Dedifferentiated amniotic fluid mesenchymal stem cell (primary cell): ENCODE measurements at regions not wholly inside any gene's neighbourhood (a gene's known extent, or its start where the extent isn't known, plus 50 kb on each side); places are given as distances from the start of the nearest gene placed in this dataset.
"Not testable (repeated sequence)": the region's sequence is repeated elsewhere in the genome, so short reads cannot be mapped to it uniquely, and the experiment has no call there.

Experiments
- DNase-seq: peaks from one replicate; pipeline ENCODE4 v3.0.0-alpha.2; 2016; ENCODE audit errors: extremely low spot score

DNA sequence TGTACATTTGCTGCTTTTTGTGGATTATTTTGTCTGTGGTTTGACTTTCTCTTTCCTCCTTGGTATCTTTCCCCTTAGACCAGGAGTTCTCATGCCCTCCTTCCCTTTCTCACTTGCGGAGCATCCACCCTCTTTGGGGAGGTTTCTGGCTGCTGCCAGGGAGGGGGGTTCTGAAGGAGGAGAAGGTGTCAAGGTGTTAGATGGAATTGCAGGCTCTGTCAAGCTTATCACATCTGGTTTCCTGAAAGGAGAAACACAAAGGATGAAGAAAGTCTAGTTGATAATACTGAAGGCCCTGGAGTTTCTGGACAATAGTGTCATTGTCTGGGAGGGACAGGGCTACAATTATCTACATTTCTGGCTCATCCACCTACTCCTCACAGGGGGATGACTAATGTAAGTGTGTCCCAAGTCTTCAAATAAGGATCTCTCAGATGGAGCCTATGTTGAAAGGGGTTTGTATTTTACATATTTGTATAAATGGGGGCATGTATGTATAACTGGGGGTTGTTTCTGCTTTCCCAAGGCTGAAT lies 217.3 kb upstream of the CCDC196 start:
- no peak for DNase-seq

DNA sequence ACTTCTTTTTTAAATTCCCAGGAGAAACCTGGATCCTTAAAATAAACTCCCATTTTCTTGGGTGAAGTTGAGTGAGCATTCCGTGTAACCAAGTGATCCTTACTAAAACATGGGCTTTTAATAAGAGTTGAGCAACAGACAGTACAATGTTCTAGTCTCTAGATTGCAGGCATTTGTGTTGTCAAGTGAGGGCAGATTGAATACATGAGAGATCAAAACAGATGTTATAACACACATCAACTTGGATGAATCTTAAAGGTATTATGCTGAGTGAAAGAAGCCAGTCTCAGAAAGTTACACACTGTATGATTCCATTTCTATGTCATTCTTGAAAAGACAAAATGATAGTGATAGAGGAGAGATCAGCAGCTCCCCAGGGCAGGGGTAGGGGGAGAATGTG lies 213.9 kb upstream of the CCDC196 start:
- DNase-seq = no peak

DNA sequence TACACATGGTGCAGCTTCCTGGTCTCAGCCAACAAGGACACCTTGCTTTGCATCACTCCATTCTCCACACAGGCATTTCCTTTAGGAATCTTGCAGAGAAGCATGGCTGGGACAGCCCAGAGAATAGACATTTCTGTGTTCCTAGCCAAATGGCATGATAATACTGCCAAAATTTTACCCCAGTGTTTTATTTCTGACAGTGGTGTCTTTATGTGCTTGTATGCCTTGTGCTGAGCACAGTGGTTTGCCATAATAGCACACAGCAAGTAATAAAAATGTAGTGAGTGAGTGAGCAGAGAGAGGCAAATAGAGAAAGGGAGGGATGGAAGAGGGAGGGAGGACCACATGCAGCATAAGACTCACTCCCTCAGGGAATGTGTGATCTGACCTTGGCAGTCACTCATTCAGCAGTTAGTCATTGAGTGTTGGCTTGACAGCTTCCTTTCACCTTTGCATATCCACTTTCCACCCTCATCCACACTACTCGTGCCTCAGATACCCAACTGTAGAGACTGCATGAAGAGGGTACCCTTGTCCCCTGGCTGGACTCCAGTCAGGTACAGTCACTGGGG lies 212.8 kb upstream of the CCDC196 start:
- DNase-seq = no peak

DNA sequence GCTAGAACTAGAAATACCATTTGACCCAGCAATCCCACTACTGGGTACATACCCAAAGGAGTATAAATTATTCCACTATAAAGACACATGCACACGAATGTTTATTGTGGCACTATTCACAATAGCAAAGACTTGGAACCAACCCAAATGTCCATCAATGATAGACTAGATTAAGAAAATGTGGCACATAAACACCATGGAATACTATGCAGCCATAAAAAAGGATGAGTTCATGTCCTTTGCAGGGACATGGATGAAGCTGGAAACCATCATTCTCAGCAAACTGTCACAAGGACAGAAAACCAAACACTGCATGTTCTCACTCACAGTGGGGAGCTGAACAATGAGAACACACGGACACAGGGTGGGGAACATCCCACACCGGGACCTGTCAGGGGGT lies 207.8 kb upstream of the CCDC196 start:
- not testable (repeated sequence) for DNase-seq

DNA sequence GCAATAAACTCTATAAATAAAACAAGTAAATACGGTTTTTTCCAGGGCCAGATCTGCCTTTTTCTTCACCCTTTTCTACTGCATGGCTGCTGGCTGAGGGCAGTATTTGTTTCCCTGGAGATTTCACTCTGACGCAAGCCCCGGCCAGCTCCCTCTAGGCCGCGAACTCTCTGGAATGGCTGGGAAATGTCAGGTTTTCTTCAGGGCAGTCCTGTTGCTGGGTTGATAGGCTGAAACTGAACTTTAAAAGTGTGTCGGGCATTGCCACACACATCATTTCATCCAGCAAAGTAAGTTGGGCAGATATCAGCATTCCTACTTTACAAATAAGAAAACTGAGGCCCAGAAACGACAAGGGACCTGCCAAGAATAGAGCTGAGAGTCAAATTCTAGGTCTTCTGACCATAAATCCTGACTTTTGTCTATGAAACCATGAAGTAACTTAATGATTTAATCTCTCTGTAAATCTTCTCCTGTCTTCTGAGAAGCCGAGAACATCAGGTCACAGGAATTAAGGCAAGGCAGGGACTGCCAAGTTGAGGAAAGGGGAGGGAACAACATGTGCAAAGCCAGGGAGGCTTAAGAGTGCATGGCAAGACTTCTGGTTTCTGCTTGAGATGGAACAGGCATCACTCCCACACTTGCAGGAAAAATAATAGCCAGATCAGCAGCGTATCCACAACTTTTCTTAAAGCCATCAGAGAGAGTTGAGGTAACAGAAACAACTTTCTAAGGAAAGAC lies 205.0 kb upstream of the CCDC196 start:
- no peak for DNase-seq

DNA sequence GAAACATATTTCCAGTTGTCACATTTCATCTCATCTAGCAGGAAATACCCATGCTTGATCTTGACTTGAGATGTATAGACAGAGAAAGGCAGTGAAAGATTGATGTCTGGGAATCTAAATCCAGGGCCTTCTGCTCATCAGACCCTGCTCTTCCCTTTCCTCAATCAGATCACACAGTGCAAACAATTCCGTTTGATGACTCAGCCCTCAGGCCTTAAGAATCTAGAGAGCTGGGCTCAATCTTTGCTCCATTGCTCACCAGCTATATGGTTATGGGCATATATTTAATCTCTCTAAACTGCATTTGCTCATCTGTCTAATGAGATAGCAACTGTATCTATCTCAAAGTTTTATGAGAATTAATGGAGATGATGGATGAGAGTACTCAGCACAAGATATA lies 201.8 kb upstream of the CCDC196 start:
- no peak for DNase-seq

DNA sequence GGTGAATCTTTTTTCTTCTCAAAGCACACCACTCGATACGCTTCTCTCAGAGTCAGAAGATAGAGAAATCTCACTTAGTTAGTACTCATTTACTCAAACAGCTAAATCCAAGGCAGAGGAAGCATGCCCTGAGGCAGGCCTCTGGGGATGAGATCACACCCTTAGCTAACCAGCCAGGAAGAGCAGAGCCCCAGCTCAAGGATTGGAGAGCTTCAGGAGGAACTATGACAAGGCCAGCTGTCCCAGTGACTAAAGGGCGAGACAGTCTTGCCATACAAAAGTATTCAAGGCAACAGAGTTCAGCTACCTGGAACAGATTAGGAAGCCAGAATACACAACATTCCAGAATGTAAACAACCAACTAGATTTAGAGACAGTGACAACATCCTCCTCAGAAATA lies 197.7 kb upstream of the CCDC196 start:
- DNase-seq = no peak

DNA sequence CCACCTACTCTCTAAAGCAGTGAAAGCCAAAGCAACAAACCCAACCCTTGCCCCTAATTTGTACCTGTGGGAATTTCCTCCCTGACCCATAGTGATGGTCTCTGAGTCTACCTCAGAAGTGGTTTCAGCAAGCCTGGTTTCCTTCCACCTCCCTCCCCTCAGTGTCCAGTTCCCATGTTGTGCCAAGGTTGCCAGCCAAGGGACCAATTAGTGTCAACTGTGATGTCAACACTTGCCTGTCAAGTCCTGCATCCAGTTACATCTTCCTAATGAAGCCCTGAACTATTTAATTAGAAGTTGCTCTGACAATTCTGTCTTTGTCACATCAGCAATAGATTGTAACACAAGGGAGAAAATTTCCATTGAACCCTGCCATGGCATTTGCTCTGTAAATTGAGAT lies 194.4 kb upstream of the CCDC196 start:
- no peak for DNase-seq

DNA sequence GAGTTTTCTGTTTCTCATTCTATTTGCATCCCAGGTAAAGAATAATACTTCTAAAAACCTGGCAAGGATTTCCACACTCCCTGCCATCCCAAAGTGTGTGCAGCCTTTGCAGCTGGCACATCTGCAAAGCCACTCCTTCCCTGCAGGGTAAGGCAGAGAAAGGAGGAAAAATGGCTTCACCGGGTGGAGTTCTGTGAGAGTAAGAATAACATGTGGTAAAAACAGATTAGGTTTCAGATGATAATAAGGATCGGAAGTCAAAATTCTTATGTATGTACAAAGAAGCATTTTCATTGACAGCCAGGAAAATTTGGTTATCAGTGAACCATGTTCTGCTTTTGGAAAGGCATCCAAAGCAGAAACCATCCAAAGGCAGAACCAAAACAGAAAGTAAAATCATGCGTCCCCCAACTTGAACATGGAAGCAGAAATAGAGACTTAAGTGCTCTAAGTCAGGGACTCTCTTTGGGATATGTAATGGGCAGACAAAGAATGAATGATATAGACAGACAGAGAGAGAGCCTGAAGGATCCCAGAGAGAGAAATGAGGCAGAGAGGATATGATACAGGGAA lies 192.6 kb upstream of the CCDC196 start:
- no peak for DNase-seq

DNA sequence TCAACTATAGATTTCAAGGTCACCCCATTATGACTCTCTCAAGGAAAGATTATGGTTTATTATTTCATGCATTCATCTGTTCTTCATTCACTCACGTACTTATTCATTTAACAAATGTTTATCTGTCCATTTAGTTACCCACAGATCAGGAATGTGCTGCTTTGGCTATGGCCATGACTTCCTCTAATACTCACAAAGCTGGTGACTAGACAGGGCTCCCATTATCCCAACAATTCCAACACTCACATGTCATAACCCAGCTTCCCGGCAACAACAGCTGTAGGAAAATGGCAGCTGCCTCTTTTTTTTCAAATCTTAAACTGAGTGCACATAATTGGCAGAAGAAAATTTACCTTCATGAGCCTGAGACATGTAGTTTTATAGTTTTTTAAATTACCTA lies 190.8 kb upstream of the CCDC196 start:
- no peak for DNase-seq

DNA sequence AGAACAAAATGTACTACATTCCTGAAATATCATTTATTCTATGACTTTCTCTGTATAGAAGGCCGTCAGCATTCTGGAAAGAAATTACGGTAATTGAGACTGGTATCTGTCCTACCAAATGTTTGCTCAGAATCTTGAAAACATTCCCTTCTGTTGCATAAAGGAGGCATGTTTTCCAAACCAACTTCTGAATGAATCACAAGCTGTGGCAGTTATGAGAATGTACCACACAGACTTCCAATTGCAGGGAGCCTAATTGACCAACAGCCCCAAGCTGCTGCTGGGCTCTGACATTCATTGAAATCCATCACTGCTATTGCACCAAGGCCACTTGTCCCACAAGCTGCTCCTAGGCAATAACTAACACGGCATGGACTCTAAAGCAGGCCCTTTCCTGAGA lies 185.3 kb upstream of the CCDC196 start:
- DNase-seq = no peak

DNA sequence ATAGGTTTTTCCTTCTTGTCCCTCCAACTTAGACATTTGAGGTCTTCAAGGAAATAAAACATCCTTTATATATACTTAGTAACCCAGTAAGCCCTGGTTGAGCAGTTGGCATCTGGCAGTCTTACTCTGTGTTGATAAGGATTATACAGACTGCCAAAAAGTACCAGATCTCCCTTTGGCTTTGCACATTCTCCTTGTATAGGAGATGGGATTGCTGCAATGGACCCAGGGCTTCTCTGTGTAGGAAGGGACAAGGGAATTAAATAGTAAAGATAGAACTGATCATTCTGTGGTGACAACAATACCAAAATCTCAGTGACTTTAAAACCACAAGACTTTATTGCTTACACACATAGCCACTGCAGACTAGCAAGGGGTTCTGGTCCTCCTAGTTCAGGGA lies 180.1 kb upstream of the CCDC196 start:
- no peak for DNase-seq

DNA sequence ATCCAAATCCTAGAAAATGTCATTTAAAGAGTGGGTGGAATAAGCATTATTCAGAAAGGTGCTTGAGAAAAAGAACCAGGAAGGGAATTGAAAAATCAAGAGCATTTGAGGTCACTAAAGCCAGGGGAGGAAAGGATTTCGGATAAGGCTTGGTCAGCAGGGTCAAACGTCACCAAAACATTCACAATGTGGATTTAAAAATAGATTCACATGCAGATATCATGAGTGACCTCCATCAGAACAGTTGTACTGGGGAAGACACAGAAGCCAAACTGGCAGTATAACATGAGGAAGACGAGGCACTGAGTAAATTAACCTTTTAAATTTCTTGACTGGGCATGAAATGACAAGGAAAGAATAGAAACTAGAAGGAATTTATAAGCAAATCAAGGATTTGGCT lies 175.1 kb upstream of the CCDC196 start:
- DNase-seq = no peak

DNA sequence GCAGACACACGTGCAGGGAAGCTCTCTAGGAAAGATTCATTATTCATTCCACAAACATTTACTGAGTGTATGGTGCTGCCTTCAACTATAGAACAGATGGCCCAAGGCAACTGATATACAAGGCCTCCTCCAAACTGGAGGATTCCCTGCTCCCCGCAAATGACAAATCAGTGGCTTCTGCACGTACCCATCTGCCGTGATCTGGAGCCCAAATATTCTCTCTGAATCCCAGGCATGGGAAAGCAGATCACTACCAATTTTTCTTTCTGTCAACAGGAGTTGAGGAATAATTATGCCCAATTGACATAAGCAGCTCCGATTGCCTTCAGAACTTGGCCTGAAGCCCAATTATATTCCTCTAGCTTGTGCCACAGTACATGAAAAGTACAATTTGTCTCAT lies 174.2 kb upstream of the CCDC196 start:
- no peak for DNase-seq

DNA sequence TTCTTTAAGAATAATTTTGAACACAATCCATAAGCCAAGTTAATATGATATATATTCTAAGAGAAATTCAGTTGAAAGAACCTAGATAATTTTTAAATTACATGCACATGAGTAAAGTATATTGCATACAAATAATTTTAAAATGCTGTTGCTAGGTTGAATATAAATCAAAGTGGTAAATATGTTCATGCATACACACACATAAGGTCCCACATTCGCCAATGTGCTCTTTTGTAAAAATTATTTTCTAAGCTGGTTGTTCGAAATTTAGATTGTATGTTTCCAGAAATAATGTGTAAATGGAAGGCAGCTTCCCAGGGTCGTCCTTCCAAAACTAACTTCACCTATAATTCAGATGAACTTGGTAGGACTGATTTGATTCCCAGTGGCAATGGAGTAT lies 173.7 kb upstream of the CCDC196 start:
- DNase-seq = no peak

DNA sequence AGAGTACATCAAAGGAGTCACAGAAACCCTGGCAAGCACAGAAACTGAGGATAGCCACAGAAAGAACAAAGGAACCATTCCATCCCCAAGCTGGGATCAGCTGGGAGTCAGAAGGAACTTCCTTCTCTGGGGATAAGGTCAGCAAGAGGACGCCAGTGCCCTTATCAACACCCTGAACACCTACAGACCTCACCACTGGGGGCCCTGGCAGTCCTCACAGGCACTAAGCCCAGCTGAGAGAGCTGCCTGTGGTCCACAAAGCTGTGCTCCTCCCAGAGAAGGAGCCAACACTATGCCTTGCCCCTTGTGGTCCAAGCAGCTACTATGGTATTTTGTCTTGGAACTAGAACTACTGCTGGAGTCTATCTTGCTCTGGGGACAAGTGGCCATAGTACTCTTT lies 171.1 kb upstream of the CCDC196 start:
- no peak for DNase-seq

DNA sequence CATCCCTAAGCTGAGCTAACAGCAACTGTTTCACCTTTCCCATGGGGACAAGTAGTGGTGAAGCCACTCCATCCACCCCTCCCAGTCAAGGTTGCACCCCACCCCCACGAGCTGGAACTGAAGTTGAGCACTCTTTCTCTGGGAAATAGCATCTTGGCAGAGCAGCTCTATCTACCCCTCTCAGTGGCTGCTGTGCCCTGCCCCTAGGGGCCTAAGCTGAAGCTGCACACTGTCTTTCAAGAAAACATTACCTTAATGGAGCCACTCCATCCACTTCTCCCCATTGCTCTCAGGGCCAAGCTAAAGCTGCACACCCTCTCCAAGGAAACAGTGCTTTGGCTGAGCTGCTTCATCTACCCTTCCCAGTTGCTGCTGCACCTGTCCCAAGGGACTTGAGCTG lies 170.6 kb upstream of the CCDC196 start:
- no peak for DNase-seq

DNA sequence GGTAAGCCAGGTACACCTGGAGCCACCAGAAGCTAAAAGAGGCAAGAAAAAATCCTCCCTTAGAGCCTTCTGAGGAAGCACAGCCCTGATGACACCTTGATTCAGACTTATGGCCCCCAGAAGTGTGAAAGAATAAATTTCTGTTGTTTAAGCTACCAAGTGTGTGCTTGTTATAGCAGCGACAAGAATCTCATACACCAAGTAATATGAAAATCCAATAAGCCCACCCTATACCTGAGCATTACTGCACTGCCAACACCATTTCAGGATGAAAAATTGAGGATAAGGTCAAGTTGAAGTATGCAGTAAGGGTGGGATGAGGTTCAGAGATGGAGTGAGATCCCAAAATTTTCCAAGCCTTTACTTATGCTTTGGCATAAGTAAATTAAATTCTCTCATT lies 163.6 kb upstream of the CCDC196 start:
- no peak for DNase-seq

DNA sequence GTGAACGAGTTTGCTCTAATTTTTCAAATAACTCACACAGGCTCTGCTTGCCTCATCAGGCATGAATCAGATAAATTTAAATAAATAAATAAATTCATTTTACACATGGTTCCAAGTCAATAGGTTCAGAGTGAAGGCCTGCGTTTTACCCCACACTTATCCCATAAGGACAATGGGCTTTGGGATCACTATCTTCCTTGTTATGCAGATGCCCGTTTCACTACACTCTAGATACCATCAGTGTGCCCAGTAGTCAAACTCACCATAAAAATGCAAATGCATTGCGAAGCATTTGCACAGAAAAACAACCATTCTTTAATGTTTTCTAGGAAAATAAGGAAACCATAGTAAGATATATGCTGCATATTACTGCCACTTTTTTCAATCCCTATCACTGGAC lies 155.9 kb upstream of the CCDC196 start:
- no peak for DNase-seq

DNA sequence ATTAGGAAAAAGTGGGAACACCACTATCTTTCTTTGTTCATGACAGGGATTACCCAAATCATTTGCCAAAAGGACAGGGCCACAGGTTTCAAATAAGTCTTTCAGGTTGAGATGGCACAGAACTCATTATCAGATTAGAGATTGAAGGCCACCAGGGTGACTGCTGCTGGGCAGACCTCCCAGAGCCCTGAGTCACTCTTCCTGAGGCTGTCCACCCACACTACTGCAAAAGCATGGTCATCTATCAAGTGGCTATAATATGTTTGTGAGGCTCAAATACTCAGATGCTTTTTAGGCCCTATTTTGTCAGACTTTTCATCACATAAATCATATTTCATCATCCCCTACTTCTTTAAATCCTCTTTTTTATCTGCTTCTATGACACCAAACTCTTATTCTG lies 155.3 kb upstream of the CCDC196 start:
- DNase-seq = no peak

DNA sequence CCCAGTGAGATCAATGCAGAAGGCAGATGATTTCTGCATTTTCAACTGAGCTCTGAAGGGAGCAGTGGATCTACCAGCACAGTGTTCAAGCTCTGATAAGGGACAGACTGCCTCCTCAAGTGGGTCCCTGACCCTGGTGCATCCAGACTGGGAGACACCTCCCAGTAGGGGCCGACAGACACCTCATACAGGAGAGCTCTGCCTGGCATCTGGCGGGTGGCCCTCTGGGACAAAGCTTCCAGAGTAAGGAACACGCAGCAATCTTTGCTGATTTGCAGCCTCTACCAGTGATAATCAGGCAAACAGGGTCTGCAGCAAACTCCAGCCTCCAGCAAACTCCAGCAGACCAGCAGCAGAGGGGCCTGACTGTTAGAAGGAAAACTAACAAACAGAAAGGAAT lies 152.9 kb upstream of the CCDC196 start:
- not testable (repeated sequence) for DNase-seq

DNA sequence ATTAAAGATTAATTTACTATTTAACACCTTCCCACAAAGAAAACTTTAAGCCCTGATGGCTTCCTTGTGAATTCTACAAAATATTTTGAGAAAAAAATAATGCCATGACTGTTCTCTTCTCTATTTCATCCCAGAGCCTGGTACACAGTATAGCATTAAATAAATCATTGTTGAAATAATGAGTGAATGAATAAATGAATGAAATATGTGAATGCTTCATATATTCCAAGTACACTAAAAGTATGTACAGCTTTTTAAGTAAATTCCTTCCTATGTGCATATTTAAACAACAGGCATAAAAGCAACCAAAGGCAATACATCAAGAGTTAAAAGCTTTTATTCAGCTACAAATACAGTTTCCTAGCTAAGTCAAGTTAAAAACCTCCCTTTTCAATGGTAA lies 144.9 kb upstream of the CCDC196 start:
- no peak for DNase-seq

DNA sequence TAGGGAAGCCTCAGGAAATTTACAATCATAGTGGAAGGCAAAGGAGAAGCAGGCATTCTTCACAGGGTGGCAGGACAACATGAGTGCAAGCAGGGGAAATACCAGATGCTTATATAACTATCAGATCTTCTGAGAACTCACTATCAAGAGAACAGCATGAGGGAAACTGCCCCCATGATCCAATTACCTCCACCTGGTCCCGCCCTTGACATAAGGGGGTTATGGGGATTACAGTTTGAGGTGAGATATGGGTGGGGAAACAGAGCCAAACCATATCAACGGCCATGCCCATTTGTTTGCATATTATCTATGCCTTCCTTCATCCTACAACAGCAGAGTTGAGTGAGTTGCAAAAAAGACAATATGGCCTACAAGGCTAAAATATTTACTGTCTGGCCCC lies 140.2 kb upstream of the CCDC196 start:
- DNase-seq = no peak
